Neuron (in vitro differentiated cells): ENCODE measurements at regions not wholly inside any gene's neighbourhood (a gene's known extent, or its start where the extent isn't known, plus 50 kb on each side); places are given as distances from the start of the nearest gene placed in this dataset.
"Not testable (repeated sequence)": the region's sequence is repeated elsewhere in the genome, so short reads cannot be mapped to it uniquely, and the experiment has no call there.

Experiments
- H2AFZ ChIP-seq: one replicate; pipeline ENCODE4 v1.6.1; 2013; ENCODE audit warnings: low read depth, mild to moderate bottlenecking, inconsistent platforms, low read length, moderate library complexity
- H3K27me3 ChIP-seq: one replicate; pipeline ENCODE4 v1.6.1; 2013; ENCODE audit warnings: low read length; ENCODE audit not compliant: insufficient read depth
- H3K36me3 ChIP-seq: one replicate; pipeline ENCODE4 v1.6.1; 2013; ENCODE audit warnings: low read length; ENCODE audit not compliant: insufficient read depth
- H3K4me1 ChIP-seq: one replicate; pipeline ENCODE4 v1.6.1; 2013; ENCODE audit warnings: low read length; ENCODE audit not compliant: insufficient read depth
- H3K4me3 ChIP-seq: 2 replicates; pipeline ENCODE4 v1.5.1; 2013; ENCODE audit warnings: mild to moderate bottlenecking, low read length, moderate library complexity
- H3K9me3 ChIP-seq: one replicate; pipeline ENCODE4 v1.6.1; 2013; ENCODE audit warnings: low read length

DNA sequence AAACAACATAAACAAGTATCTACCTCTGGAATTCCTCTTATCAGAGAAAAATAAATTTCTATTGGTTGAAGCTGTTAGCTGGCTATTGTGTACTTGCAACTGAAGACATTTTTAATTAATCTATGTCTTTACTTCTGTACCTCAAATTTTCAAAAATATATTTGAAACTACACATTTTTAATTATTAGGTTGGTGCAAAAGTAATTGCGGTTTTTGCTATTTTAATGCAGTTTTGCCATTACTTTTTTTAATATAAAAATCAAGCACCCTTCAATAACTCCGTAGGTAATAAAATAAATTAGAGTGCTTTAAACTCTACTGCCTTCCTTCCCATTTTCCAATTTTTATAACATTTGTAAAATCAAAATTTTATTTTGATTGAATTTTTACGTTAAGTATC lies 262.1 kb upstream of the DUSP10 start:
- no peak overlapping the region for H2AFZ ChIP-seq
- no peaks in the 10 kb centered on the region for H3K9me3 ChIP-seq
- no peaks in the 10 kb centered on the region for H3K4me1 ChIP-seq
- H3K36me3 ChIP-seq = no peaks in the 10 kb centered on the region
- no peak overlapping the region for H3K4me3 ChIP-seq
- H3K27me3 ChIP-seq = no peaks in the 10 kb centered on the region

DNA sequence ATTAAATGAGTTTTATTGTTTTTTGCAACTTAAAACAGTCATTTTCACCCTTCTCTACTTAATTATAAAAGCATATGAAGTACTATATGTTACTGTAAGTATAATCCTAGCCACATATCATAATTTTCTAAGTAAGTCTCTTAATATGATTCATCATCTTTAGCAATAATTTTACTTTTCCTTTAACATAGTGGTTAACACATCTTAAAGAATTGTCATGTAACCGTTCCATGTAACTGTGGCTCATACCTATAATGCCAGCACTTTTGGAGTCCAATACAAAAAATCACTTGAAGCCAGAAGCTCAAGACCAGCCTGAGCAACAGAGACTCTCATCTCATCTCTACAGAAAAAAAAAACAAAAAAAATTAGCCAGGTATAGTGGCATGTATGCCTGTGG lies 260.6 kb upstream of the DUSP10 start:
- H3K9me3 ChIP-seq = no peaks in the 10 kb centered on the region
- no peaks in the 10 kb centered on the region for H3K27me3 ChIP-seq
- H3K4me3 ChIP-seq = no peak overlapping the region
- no peaks in the 10 kb centered on the region for H3K36me3 ChIP-seq
- H2AFZ ChIP-seq = no peak overlapping the region
- no peaks in the 10 kb centered on the region for H3K4me1 ChIP-seq

GRCh38 chr1:222000131-222000530 lies 258.2 kb upstream of the DUSP10 start:
- Histone ChIP-seq H3K4me3 (no peak overlapping the region), H3K27me3 (no peaks in the 10 kb centered on the region), H3K9me3 (no peaks in the 10 kb centered on the region), H3K36me3 (no peaks in the 10 kb centered on the region), H2AFZ (no peak overlapping the region), H3K4me1 (no peaks in the 10 kb centered on the region)

DNA sequence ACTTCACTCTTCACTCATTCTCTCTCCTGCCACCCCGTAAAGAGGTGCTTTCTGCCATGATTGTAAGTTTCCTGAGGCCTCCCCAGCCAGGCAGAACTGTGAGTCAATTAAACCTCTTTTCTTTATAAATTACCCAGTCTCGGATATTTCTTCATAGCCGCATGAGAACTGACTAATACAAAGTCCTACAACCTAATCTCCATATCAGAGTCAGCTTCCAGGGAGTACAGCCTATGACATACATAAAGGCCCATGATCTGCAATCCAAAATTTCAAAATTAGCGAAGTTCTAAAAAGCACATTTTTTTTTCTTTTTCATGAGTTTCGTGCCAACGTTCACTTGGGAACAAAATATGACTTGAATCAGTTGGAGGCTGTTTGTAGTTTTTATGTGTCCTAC lies 256.9 kb upstream of the DUSP10 start:
- H3K36me3 ChIP-seq = no peaks in the 10 kb centered on the region
- no peaks in the 10 kb centered on the region for H3K27me3 ChIP-seq
- no peak overlapping the region for H3K4me3 ChIP-seq
- no peak overlapping the region for H2AFZ ChIP-seq
- H3K9me3 ChIP-seq = no peaks in the 10 kb centered on the region
- no peaks in the 10 kb centered on the region for H3K4me1 ChIP-seq

DNA sequence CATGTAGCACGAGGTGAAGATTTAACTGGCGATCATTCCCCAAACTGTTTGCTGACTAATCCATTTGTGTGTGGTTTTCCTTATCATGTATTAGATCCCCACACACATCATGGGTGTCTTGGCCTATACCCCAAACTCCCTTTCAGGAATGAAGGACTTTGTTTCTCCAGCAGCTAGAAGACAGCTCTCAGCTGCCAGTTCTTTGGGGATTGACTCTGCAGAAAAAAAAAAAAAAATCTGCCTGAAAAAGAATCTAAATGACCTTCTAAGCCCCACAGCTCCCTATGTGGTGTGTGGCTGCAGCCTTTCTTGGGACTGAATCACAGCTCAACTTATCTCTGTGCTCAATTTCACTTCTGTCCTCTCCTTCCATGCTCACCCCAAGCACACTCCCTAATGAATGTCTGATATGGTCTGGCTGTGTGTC lies 256.3 kb upstream of the DUSP10 start:
- Histone ChIP-seq H3K9me3 (no peaks in the 10 kb centered on the region), H2AFZ (no peak overlapping the region), H3K4me3 (no peak overlapping the region), H3K36me3 (no peaks in the 10 kb centered on the region), H3K4me1 (no peaks in the 10 kb centered on the region), H3K27me3 (no peaks in the 10 kb centered on the region)

DNA sequence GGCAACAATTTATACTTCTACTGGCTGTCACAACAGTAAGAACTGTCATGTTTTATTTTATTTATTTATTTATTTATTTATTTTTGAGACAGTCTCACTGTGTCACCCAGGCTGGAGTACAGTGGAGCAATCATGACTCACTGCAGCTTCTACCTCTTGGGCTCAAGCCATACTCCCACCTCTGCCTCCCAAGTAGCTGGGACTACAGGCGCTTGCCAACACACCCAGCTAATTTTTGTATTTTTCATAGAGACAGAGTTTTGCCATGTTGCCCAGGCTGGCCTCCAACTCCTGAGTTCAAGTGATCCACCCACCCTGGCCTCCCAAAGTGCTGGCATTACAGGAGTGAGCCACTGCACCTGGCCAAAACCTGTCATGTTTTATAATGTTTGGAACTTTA lies 255.1 kb upstream of the DUSP10 start:
- H3K4me1 ChIP-seq, H2AFZ ChIP-seq, H3K27me3 ChIP-seq, H3K4me3 ChIP-seq, H3K36me3 ChIP-seq, H3K9me3 ChIP-seq: not testable (repeated sequence)

- Histone ChIP-seq H2AFZ (no peak overlapping the region), H3K4me1 (no peaks in the 10 kb centered on the region), H3K4me3 (no peak overlapping the region), H3K27me3 (no peaks in the 10 kb centered on the region), H3K36me3 (no peaks in the 10 kb centered on the region), H3K9me3 (no peaks in the 10 kb centered on the region)
Measured at GRCh38 chr1:221994939-221995338, 253.1 kb upstream of the DUSP10 start.

- Histone ChIP-seq H3K27me3 (no peaks in the 10 kb centered on the region), H3K36me3 (no peaks in the 10 kb centered on the region), H3K4me1 (no peaks in the 10 kb centered on the region), H3K9me3 (no peaks in the 10 kb centered on the region), H2AFZ (no peak overlapping the region), H3K4me3 (no peak overlapping the region)
Measured at GRCh38 chr1:221994274-221994698, 252.4 kb upstream of the DUSP10 start.

DNA sequence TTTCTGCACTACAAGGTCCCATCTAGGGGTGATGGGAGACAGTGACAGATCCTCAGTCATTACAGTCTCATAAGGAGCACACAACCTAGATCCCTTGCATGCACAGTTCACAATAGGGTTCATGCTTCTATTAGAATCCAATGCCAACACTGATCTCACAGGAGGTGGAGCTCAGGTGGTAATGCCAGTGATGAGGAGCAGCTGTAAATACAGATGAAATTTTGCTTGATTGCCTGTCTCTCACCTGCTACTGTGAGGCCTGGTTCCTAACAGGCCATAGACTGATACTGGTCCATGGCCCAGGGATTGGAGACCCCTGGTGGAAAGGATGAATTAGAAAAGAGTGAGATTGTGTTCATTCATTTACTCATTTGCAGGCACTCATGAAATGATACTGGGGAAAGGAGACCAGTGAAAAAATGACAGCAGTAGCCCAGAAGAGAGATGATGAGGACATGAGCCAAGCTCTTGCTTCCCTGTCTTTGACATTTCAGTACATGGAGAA lies 251.6 kb upstream of the DUSP10 start:
- no peaks in the 10 kb centered on the region for H3K4me1 ChIP-seq
- no peaks in the 10 kb centered on the region for H3K9me3 ChIP-seq
- H3K27me3 ChIP-seq = no peaks in the 10 kb centered on the region
- H2AFZ ChIP-seq = no peak overlapping the region
- no peaks in the 10 kb centered on the region for H3K36me3 ChIP-seq
- H3K4me3 ChIP-seq = no peak overlapping the region

DNA sequence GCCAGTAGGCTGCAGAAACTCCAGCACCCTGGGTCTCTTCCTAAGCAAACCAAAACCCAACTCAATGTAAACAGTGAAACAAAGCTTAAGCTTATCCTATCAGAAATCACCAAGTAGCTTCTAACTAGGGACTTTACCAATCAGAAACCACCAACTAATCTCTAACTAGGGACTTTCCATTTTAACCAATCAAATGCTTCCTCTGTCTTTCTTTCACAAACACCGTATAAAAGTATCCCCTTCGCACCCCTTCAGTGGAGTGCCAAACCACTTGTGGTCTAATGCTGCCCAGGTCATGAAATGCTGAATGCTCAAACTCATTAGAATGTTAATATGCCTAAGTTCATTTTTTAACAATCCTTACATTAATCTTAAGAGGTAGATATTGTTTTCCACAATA lies 250.5 kb upstream of the DUSP10 start:
- no peak overlapping the region for H2AFZ ChIP-seq
- no peak overlapping the region for H3K4me3 ChIP-seq
- H3K36me3 ChIP-seq = no peaks in the 10 kb centered on the region
- no peaks in the 10 kb centered on the region for H3K9me3 ChIP-seq
- H3K4me1 ChIP-seq = no peaks in the 10 kb centered on the region
- H3K27me3 ChIP-seq = no peaks in the 10 kb centered on the region

GRCh38 chr1:221991221-221991620 lies 249.3 kb upstream of the DUSP10 start:
- Histone ChIP-seq H3K9me3 (no peaks in the 10 kb centered on the region), H3K27me3 (no peaks in the 10 kb centered on the region), H3K36me3 (no peaks in the 10 kb centered on the region), H3K4me1 (no peaks in the 10 kb centered on the region), H3K4me3 (no peak overlapping the region), H2AFZ (no peak overlapping the region)

DNA sequence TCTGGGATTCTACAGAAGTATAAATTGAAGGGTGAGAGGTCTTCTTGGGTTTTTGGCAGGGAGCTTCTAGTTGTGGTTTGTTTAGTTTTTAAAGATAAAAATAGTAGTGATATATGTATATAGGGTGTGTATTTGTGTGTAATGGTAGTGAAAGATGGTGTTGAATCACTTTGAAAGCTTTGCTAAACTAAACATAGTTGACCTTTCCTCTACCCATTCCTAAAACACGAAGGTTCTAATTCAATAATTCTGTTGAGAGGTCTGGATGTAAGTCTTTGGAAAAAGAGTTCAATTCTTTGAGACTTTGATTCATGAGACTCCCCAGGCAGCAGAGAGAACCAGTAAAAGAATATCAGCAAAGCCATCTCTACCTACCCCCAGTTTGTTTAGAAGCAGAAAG lies 247.9 kb upstream of the DUSP10 start:
- no peak overlapping the region for H2AFZ ChIP-seq
- H3K27me3 ChIP-seq = no peaks in the 10 kb centered on the region
- H3K4me1 ChIP-seq = no peaks in the 10 kb centered on the region

DNA sequence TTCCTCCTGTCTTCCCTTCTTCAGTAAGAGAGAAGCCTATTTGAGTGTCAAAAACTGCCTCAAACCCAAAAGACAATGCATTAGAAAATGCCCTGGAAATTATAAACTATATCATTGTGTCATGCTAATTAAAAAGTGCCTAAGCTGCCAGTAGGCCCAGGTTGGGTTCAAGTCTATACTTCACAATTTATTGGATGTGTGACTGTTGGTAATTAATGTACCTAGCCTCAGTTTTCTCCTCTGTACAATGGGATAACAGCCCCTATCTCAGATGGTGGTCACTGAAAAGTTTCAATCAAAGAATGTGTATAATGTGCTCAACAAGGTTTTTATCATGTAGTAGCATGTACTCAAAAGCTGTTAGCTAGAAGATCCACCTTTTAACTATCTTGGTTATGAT lies 246.9 kb upstream of the DUSP10 start:
- Histone ChIP-seq H2AFZ (no peak overlapping the region), H3K9me3 (no peaks in the 10 kb centered on the region), H3K36me3 (no peaks in the 10 kb centered on the region), H3K4me1 (no peaks in the 10 kb centered on the region), H3K27me3 (no peaks in the 10 kb centered on the region), H3K4me3 (no peak overlapping the region)

More for the DNA sequence above, 247.9 kb upstream of the DUSP10 start:
- H3K36me3 ChIP-seq = no peaks in the 10 kb centered on the region
- no peaks in the 10 kb centered on the region for H3K9me3 ChIP-seq
- H3K4me3 ChIP-seq = no peak overlapping the region

DNA sequence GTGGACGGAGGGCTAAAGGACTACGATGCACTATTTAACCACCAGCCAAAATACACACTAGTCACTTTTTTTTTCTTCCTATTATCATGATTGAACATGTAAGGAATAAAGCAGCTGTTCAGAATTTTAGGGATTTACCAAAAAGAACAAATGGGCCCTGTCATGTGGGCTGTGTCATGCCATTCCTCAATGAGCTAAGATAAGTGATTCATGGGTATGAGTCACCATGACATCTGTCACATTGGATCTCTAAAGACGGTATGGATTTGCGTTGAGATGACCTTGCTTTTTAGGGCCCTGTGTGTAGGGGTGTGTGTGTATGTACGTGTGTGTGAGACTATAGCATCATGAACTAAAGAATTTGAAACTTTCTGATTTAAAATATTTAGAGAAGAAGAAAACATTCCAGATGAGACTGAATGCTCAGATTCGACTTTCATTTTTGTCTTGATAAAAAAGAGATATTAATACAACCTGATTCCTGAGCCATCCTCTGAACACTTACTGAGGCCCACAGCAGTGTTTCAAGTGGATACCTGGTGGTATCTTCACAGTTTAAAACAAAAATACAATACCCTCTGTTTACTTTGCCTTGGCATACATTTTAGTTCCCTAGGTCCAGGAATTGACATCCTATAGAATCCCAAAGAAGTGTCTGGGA lies 246.1 kb upstream of the DUSP10 start:
- no peak overlapping the region for H3K4me3 ChIP-seq
- no peaks in the 10 kb centered on the region for H3K9me3 ChIP-seq
- no peak overlapping the region for H2AFZ ChIP-seq
- H3K27me3 ChIP-seq = no peaks in the 10 kb centered on the region
- no peaks in the 10 kb centered on the region for H3K36me3 ChIP-seq
- no peaks in the 10 kb centered on the region for H3K4me1 ChIP-seq
